NCI-H2227 treated with DMSO at 0.1 percent for 48 hours (cell line): ENCODE measurements at regions not wholly inside any gene's neighbourhood (a gene's known extent, or its start where the extent isn't known, plus 50 kb on each side); places are given as distances from the start of the nearest gene placed in this dataset.
"Not testable (repeated sequence)": the region's sequence is repeated elsewhere in the genome, so short reads cannot be mapped to it uniquely, and the experiment has no call there.

Source experiments
- DNase-seq: peaks from one replicate; lab custom pipeline; 2025; lab: John Stamatoyannopoulos, UW

DNA sequence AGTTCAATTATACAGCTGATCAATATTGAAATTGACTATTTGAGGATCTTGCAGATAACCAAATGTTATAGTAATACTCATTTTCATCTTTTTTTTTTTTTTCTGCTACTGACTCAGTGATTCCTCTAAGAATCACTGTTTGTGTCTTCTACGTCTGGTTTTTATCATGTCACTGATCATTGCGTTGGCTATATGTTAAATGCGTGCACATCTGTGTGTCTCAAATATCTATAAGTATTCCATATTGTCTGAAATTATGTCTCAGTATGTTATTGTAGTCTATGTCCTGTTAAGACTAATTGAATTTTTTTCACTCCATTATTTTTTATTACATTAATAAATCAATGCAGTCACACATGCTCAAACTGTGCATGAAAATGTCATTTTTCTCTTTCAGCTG is 200.5 kb downstream of the PCDH20 start:
- no peak for DNase-seq

DNA sequence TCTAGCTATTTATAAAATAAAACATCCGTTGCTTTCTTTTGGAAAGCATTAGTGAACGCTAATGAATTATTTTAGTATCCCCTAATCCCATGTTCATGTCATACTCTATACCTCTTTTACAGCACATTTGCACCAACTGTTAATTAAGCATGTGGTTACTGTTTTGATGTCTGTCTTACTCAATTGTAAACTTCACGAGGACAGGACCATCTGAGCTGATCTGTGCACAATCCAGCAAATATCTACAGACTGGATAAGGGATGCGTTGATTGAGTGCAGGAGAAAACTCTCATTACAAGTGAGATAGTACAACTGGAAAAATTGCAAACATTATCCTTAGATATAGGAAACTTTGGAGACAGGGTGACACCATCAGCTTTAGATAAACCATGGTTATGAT is 201.1 kb downstream of the PCDH20 start:
- no peak for DNase-seq

DNA sequence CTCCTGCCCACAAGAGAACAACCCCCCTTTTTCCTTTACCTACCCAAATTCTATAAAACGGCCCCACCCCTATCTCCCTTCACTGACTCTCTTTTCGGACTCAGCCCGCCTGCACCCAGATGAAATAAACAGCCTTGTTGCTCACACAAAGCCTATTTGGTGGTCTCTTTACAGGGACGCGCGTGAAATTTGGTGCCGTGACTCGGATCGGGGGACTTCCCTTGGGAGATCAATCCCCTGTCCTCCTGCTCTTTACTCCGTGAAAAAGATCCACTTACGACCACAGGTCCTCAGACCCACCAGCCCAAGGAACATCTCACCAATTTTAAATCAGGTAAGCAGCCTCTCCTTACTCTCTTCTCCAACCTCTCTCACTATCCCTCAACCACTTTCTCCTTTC is 209.8 kb downstream of the PCDH20 start:
- DNase-seq, result not testable (repeated sequence)

DNA sequence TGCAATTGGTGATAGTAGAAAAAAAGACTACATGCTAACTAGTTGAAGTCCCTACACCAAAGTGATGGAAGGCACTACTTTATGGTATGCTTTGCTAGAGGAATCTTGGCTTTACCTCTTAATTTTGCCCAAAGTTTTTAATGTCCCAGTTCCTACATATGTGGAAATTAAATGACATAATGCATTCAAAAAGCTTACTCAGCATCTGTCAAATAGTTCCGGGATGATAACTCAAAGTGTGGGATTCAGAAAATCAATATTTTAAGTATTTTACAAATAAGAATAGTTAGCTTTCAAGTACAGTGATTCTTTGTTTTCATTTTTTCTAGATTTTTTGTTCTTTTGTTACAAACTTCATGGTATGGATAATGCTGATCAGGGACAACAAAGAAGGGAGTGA is 211.6 kb downstream of the PCDH20 start:
- DNase-seq, result no peak

DNA sequence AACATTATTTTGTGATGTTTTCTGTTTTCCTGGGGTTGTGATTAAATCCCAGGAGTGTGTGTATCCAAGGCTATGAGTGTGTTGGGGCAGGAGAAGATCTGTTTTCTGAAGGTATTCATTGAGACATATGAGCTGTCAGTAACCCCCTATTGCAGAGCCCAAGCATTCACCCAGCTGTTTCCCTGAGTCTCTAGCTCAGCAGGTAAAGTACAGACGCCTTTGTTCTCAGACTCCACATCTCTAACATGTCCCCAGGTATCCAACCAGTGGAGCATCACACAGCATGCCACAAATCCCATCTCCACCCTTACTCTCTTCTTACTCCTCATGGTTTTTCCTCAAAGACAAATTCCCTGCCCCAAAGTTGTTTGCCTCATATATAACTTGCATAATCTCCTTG is 213.6 kb downstream of the PCDH20 start:
- DNase-seq, result no peak

DNA sequence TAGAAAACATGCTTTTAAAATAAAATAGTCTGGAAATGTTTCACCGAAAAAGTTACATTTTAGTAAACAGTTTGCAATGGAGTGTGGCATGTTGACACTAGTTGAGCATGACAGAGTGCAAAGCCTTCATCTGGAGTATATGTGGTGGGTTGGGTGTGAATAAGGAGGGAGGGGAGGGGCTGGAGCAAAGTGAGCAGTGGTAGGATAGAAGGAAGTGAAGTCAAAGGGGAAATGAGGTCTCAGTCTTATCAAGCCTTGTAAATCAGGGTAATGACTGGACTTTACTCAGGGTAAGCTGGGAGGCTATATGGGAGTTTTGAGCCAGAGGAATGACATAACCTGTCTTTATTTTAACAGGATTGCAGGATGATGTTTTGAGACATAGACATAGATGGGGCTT is 222.8 kb downstream of the PCDH20 start:
- no peak for DNase-seq

DNA sequence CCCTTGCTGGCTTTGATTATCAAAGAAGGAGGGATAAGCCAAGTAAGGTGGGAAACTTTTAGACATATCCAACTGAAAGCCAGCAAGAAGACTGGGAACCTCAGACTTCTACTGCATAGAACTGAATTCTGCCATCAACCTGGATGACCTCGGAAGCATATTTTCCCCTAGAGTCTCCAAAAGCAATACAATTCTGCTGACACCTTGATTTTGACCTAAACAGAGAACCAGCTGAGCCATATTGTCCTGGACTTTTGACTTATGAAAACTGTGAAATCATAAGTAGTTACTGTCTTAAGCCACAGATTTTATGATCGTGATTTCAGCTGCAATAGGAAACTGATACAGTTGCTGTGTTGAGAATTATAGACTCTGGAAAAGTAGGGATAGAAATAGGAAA is 227.6 kb downstream of the PCDH20 start:
- no peak for DNase-seq

DNA sequence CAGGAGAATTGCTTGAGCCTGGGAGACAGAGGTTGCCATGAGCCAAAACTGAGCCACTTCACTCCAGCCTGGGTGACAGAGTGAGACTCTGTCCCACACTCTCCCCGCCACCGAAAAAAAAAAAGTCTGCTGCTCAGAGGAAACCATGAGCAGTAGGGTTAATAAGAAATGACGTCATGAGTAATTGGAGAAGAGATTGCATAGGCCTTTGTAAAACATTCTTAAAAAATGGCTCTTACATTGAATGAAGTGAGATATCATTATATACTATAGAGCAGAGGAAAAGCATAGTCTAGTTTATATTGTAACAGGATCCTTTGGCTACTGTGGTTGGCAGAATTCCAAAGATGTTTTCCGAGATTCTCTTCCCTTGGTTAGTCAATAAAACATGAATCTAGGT is 228.2 kb downstream of the PCDH20 start:
- DNase-seq, result no peak

DNA sequence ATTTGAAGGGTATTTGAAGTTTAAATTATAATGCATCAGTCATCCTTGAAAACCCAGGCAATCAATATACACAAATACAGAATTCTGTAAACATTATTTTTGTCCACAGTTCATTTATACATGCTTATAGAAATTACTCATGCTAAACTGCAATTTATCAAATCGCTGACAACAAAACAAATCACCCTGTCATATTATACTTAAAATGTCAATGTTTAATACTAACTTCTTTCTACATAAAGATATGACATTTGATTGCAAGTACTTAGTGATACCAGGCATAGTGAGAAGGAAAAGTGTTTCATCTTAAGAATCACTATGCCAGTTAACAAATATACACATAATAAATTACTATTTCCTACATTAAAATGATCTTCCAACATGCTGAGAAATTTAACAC is 232.0 kb downstream of the PCDH20 start:
- DNase-seq, result no peak

DNA sequence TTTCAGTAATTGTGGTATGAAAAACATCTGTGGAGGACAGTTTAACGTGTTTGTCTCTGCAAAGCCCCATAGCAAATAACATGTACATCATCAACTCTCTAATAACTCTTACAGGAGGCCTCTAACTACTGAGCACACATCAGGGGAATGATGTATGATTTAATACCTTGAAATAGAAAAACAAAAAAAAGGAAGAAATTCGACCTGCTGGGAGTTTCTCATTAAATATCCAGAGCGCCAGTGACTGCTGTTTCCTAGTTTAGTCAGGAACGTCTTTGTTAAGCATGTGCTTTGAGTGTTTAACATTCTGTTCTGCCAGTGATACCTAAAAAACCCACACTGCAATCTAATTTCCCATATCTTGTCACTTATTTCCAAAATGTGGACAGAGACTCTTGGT is 235.4 kb downstream of the PCDH20 start:
- no peak for DNase-seq

DNA sequence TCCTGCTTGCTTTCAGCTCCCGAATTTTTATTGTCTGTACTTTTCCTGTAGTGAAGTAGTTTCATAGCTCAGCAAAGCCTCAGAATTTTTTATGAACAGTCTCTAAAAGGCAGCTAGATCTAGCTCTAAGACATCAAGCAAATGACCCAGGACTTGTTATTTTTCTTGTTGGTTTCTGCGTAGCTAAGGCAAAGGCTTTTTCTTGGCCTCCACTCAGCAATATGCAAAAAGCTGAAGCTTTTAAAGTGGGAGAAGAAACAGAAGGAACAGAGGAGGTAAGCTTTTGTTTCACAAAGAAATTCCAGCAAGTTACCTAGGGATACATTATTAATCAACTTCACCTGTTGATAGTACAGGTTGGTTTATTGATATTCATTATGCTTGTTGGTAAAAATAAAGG is 235.9 kb downstream of the PCDH20 start:
- DNase-seq, result no peak

DNA sequence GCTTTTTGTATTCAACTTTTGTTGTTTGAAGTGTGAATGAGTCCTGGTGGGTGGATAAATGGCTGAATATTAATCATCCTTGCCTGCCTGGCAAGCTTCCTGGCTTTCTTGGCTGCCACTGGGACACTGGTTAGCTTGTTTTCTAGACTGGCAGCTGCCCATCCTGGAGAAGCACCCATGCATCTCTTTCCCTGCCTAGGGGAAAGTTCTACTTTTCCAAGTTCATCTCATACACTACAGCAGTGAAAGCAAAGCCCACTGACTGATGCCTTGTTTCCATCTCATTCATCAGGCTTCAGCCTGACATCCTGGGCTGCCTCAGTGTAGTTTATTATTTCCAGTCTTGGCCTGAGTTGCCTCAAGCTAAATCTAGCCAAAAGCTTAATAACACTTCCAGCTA is 244.8 kb downstream of the PCDH20 start:
- DNase-seq, result no peak

DNA sequence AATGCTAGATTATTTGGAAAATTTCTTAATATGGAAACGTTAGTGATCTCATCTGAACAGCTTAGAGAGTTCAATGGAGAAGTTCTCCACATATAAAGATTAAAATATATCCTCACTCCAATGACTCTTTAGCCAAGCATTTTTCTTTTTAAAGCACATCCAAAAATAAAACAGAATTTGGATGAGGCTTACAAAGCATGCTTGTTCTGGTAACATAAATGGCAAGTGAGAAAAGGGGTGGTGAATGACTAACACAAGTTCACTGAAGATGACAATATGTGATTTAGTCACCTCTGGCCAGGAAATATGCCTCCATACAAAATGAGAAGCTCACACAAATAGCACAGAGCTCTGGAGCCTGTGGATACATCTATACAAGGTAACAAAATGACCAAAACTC is 253.0 kb downstream of the PCDH20 start:
- no peak for DNase-seq

DNA sequence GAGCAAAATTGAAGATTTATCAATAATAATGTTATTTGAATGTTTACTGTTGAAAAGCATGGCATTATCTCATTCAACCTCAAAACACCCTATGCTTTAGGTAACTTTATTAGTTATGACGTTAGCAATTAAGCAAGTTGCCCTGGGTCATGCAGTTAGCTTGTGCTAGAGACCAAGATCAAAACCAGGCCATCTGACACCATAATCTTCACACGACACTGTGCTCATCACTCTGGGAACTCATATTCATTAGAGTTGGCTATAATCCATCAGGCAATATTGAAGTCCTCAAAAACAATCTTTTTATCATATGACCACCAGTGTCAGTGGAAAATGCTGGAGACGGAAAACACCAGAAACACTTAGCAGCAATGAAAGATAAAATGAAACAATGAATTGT is 253.5 kb downstream of the PCDH20 start:
- DNase-seq, result no peak

DNA sequence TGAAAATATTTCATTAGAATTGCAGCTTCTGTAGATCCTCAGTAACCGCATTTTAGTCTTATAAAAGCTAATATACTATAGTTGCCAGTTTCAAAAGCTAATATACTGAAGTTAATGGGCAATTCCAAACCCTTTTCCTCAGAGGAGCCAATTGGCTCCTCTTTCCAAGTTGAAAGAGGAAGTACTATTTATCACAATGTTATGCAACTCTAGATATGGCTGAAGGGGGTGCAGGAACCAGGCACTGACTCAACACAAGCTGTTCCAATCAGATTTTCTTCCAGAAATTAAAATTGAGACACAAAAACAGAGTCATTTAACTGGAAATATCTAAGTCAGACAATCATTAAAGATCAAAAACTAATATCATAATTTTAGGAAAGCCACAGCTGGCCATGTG is 258.9 kb downstream of the PCDH20 start:
- no peak for DNase-seq

DNA sequence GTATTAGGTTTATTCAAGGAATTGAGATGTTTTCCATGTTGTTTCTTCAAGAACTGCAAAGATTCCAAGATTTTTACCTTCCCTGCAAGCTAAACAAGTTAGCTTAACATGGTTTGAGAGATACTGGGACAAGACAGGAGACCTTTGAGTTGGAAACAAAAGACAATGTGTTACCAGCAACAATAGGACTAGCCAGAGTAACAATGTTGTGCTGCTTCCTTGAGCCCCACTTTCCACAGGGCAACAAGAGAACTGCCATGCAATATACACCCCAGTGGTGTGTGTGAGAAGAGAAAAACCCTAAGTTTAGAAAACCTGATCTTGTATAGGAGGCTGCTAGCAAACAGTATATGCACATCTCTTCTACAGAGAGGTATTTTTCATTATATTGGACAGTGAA is 264.6 kb downstream of the PCDH20 start:
- no peak for DNase-seq

DNA sequence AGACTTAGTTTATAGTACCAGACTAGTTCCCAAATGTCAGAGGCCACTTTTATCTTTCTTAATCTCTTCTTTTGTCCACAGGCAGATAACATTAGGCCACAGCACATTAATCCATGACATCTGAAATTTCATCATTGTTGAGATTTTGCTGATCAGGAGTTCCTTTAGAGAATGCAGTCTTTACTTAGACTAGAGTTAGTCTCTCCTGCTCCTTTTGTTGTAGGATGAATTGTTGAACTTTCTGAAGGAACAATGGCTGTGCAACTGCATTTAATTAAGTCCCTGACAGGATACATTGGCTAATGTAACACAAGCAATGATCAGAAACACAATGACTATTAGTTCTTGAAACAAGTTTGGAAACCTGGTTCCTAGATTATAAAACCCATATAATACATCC is 266.3 kb downstream of the PCDH20 start:
- no peak for DNase-seq

DNA sequence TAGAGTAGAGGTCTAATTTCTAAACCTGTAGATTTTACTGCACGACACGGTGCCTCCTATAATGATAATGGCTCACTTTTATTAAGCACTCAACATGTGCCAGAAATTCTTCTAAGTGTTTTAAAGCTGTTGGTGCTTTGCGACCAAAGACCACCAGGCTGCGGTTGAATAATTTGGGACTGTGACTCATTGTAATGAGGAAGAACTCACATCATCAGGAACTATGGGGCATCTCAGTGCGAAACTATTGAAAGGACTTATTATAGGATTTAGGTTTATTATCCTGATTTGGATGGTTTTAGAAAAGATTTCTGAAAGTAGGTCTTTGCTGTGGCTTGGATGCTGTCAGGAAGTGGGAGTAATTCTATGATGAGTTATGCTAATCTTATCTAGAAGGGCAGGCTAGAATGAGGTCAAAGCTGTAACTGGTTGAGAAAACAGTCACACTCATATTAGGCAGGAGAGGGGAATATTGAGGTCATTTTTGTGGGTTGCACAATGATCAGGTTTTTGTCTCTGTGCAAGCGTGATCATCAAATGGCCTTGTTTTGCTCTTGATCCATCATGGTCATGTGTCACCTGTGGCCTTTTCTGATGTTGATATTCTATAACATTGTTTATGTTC is 266.8 kb downstream of the PCDH20 start:
- no peak for DNase-seq

DNA sequence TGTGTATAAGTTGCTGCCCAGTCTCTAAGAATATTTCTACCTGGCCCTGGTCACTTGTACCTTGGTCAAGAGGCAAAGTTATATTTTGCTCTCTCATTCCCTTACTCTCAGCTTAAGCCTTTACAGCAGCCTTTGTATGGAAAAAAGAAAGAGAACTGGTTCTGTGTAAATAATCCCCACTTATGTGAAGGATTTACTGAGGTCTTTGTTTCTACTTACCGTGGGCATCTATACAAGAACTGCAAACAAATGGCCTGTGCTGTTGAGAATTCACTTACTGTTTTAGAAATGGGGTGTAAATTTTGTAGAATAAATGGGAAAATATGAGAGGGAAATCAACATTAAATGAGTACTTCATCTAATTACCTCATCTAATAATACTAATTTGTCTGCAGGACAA is 267.4 kb downstream of the PCDH20 start:
- no peak for DNase-seq

DNA sequence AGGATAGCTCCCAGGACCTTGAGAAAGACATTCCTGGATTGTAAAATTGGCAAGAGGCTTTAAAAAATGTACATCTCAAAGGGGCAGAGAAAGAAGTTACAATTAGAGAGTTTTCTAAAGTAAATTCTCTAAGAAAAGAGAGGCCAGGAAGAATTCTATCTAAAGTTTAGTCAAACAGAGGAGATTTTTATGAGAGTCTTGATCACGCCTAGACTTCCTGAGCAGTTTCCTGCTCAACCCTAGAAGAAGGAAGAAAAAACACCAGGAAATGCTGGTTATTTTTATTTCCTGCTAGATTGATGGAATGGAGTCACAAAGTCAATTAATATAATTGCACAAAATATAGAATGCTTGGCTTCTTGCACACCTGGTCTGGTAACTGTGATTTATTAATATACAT is 269.1 kb downstream of the PCDH20 start:
- no peak for DNase-seq

DNA sequence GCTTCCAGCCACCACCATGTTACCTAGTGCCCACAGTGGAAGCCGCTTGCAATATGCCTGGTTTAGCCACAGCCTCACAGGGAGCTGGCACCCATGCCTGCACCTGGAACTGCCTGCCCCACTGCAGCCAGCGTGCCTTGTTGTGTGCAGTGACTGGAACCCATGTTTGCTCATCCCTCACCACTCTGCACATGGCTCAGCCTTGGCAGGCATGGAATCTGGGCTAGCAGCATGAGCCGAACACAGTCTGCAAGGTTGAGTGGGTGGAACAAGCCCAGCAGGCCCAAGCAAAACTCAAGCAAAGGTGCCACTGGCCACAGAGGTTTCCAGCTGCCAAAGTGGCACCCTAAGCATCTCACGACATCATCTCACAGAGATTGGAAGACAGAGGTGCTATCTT is 269.5 kb downstream of the PCDH20 start:
- no peak for DNase-seq

DNA sequence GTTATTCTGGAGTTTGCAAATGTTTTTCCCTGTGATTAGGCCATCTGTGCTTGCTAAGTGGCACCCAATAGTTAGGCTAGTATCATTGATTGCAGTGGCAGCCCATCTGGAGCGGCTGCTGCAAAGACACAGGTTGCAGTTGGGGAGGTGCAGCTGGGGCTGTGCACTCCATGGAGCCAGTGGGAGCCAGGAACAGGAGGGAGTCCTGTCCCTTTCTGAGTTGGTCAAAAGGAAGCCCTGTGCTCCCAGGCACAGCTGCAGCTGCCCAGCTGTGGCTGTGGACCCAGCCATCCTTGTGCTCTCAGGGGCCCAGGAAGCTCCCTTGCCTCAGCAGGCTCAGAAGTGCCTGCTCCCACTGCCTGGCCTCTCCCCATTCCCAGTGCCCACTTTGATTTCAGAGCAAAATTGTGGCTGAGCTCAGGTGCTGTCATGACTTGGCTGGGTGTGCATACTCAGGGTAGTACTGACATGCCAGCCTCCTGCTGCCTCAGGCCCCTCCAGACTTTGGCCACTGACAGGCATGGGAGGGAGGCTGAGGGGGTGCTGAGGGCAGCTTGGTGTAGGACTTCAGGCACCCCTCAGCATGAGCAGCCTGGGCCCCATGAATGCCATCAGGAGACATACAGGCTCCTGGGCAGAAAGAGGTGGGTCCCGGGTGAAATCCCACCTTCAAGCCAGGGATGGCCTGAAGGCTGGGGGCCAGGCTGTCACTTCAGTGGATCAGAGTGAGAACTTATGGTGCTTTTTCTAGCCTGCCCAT is 270.6 kb downstream of the PCDH20 start:
- no peak for DNase-seq

DNA sequence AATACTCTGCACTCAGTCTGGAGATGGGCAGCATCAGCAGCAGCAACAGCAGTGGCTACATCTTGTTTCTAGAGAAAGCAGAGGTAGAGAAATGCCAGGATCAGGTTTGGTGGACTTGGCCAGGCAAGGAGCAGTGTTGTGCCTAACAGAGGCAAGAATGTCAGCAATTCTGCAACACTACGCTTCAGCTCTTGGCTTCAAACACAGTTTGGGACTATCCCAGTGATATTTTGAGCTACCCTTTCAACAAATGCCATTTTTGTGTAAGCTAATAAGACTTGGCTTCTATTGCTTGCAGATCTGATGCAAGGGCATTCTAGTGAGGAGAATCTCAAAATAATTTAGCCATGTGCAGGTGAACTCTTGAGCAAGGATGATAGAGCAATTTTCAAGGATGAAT is 271.3 kb downstream of the PCDH20 start:
- DNase-seq, result no peak

DNA sequence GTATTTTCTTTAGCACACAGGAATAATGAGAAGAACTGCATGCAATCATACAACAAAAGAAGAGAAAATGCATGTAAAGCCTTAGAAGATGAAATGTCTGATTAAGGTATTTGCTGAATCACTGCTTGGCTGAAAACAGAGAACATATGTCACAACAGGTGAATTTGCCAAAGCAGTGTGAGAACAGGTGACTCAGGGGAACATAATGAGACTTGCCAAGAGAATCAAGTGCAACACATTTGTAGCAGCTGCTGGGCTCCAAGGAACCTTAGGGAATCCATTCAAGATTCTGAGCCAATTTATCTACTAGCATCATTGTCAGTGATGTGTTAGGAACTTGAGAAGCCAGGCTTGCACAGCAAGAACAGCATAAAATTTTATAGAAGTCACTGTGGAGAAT is 273.1 kb downstream of the PCDH20 start:
- no peak for DNase-seq
